HG02610 (cell line): ENCODE measurements at regions not wholly inside any gene's neighbourhood (a gene's known extent, or its start where the extent isn't known, plus 50 kb on each side); places are given as distances from the start of the nearest gene placed in this dataset.
"Not testable (repeated sequence)": the region's sequence is repeated elsewhere in the genome, so short reads cannot be mapped to it uniquely, and the experiment has no call there.

Experiments
- ATAC-seq: cut with Tn5 transposase; IDR thresholded peaks from one replicate; pipeline ENCODE4 v1.9.1; 2021; ENCODE audit warnings: mild to moderate bottlenecking, moderate library complexity; ENCODE audit not compliant: unreplicated experiment

DNA sequence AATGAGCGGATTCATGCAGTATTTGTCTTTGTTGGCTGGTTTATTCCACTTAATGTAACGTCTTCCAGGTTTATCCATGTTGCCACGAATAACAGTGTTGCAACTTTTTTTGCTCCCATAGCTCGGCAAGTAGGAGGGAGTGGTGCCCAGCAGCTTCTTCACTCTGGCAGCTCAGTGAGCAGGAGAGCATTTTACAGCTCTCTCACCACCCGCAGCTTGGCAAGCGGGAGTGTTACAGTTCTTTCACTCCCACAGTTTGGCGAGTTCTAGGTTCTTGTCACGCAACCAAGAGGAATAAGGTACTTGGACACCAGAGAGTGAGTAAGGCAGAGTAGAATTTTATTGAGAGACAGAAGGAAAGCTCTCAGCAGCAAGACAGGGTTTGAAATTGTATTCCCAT lies 935.2 kb downstream of the TBL1XR1 start:
- no peak for ATAC-seq

DNA sequence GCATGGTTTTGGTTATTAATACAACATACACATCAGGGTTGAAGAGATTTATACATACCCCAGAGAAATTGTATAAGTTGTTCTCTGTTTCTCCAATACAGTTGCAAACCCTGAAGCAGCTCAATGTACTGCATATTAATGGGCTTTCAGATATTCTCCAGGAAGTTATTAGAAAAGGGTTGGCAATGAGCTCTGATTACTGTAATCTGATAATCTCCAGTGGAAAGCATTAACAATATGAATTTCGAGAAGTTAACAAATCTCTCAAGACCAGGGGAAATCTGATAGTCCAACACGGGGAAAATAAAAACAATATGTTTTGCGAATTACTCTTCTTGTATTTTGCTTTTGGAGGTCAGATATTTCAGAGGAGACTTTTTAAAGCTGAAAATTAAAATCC lies 950.1 kb downstream of the TBL1XR1 start:
- ATAC-seq: no peak

DNA sequence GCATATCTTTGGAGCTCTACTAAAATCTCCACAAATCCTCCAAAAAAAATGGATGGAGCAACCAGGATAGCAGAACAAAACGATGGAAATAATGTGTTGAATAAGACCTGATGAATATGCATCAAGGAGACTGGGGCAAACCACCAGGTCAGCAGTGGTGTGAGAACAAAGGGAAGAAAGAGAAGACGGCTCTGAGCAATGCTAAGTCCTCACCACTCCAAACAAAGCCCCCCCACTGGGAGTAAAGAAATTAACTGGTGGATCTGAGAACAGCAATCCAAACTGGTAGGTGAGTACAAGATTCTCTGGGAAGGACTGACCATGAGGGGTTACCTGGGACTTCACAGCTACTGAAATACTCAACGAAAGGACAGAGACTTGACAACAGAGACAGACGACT lies 977.3 kb downstream of the TBL1XR1 start:
- ATAC-seq: no peak

DNA sequence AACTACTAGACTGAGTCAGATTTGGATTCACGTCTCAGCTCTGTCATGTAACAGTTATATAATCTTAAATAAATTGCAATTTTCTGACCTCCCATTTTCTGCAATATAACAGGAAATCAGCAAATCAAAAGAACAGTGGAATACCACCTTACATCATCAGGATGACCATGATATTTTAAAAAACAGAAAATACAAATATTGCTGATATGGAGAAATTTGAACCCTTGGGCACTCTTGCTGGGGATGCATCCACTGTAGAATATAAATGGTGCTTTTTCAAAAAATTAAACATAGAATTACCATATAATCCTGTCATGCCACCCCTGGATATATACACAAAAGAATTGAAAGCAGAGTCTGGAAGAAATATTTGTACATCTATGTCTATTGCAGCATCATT lies 982.5 kb downstream of the TBL1XR1 start:
- ATAC-seq: no peak

DNA sequence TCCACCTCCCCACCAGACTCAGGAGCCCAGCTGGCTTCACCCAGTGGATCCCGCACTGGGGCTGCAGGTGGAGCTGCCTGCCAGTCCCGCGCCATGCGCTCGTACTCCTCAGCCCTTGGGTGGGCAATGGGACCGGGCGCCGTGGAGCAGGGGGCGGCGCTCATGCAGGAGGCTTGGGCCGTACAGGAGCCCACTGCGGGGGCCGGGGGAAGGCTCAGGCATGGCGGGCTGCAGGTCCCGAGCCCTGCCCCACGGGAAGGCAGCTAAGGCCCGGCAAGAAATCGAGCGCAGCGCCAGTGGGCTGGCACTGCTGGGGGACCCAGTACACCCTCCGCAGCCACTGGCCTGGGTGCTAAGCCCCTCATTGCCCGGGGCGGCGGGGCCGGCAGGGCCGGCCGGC lies 984.0 kb downstream of the TBL1XR1 start:
- not testable (repeated sequence) for ATAC-seq

DNA sequence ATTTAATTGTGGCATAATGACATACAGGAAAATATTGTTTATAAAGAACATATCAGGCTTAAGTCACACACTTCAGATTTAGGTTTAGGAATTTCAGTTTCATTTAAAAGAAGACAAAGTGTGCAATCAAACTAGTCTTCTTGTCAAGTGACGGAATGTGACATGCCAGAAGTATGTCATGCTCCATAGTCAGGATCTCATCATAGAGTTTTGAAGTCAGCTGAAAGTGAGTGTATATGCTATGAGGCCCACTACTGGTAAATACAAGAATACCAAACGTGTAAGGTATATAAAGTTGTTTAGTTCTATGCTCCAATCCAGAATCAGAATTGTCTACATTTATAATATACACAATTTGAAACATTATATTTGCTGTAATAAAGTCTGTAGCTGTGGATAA lies 988.4 kb downstream of the TBL1XR1 start:
- no peak for ATAC-seq

DNA sequence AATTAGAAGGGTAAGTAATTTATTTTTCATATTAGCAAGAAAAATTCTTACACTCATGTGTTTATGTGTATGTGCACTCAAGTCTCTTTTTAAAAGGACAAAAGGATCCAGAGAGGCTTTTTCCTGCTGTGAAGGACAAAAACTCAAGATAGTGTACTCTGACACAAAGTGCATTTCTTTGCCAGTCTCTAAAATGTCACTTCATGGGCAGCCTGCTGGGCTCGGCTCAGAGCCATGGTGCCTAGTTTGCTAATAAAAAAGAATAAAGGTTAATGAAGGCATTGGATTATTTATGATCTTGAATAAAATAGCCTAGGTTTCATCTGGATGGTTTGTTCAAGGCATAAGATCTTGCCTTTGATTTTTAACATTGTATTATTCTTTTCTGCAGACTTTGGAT lies 989.0 kb downstream of the TBL1XR1 start:
- ATAC-seq: no peak

DNA sequence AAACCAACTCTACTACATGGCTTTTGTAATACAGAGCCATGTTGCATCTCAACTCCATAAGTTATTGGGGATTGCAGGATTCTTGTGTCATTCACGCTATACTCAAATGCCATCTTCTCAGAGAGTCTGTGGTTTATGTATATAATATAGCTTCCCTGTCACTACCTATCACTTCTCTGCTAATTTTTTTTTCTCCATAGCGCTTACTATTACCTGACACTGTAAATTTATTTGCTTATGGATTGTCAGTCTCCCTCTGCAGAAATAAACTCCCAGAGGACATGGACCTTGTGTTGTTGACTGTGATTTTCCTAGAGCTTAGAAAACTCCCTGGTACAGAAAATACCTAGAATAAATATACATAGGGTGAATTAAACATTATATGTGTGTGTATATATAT lies 990.5 kb downstream of the TBL1XR1 start:
- no peak for ATAC-seq

DNA sequence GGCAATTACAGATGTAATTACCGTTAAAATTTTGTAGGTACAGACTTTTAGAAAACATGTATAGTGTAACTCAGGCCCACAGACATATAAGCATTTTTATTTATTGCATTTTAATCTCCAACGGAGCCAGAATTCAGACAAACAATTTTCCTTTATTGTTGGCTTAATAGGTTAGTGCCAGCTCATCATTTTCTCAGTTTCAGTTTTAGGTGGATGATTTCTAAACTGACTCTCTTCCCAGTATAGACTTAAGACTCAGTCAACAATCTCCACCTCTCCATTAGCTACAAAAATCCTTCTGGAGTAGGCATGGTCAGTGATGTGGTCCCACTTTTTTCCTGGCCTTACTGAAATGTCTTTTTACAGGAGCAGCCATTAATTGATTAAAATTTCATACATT lies 994.6 kb downstream of the TBL1XR1 start:
- ATAC-seq: no peak

DNA sequence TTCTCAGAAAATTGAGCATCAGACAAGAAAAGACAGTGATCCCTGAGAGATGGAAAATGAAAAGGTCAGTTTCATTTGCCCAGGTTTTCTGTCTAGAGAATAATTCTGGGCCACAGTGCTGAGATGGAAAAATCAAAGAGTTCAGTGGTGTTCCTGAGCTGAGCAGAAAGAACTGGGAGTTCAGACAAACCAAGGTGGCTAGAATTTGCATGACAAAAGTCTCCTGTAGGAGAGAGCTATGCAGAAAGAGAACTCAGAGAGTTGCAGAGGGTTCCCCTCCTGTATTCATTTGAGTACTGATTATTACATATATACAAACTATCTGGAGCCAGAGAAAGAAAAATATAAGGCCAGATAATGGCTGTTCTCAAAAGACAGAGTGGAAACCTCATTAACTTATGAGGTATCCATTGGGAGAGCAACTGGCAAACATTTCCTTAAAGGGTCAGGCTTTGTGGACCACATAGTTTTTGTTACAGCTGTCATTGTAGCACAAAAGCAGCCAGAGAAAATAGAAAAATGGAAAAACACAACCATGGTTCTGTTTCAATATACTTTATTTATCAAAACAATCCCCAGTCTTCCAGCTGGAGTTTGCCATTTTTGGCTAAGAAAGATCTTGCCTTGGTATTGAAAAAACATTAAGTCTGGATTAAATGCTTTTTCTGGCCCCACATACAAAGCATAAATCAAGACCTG lies 1004.1 kb downstream of the TBL1XR1 start:
- ATAC-seq: no peak

DNA sequence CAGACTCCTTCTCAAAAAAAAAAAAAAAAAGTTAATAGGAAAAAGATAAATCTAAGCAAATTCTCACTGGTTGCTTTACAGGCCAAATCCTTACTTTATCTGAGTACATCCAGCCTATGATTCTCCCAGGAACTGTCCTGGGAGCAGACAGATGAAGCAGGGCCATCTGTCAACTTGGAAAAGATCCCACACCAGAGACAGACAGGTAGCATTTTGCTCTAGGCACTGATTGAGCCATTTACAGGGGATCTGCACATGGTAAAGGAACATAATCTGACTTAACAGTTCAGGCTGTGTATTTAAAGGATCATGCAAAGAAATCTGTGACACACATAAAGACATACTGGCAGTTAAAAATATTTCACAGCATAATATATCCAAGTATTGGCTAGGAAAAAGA lies 1006.5 kb downstream of the TBL1XR1 start:
- ATAC-seq: no peak

DNA sequence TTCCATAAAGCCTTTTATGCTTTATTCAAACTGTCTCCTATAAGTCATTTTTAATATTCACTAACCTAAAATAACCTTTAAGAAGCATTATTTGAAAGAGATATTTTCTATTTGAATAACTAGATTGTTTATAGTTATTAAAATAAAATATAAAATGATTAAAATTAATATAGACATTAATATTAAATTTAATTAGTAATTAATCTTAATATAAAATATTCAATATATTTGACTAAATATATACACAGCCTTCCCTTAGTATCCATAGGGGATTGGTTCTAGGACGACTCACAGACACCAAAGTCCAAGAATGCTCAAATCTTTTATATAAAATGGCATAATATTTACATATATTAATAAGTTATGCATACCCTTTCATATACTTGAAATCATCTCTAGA lies 1014.1 kb downstream of the TBL1XR1 start:
- no peak for ATAC-seq

DNA sequence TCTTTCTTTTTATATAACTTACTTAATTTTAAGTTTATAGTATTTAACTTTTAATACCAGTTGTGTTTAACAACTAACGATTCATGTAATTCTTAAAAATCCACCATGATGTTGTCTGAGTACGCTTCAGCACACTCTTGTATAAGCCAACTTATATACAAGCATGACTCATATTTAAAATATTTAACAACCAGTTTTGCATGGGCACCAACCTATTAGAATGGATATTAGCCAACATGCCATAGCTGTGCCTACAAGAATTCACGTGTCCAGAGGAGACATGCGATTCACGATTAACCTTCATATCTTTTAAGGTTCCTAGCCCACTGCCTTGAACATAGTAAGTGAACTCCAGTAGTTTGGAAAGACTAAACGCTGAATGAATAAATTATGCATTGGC lies 1023.2 kb downstream of the TBL1XR1 start:
- ATAC-seq: no peak

DNA sequence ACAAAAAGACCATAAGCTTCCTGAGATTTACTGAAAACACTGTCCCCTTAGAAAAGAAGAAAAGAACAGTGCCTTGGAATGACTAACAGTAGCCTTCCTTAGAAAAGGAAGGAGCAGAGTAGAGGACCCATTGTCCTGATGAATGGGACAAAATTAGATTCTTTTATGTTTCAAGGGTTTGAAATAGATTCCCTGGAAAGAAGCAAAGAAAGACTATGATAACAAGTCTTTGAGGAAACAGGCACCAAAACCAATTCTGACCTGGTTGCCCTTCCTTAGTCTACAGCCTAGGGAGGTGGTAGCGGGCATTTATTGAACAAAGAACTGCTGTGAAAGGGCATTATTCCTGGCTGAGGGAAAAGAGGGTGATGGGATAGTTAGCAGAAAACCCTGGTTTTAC lies 1024.8 kb downstream of the TBL1XR1 start:
- no peak for ATAC-seq

DNA sequence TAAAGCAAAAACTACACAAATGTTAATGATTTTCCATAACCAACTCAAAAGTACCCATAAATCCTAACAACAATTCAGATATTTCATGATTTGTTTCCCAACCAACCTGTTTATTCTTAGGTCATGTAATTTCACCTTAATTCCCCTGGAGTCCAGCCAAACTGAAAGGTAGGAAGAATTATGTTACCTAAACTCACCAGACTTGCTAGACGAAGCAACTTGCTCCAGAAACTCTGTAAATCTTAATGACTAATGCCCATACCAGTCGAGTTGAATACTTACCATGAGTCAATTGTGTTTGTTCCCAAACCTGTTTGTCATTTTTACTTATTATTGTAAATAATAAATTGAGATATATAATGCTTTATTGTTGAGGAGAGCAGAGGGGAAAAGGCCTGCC lies 1030.0 kb downstream of the TBL1XR1 start:
- no peak for ATAC-seq

DNA sequence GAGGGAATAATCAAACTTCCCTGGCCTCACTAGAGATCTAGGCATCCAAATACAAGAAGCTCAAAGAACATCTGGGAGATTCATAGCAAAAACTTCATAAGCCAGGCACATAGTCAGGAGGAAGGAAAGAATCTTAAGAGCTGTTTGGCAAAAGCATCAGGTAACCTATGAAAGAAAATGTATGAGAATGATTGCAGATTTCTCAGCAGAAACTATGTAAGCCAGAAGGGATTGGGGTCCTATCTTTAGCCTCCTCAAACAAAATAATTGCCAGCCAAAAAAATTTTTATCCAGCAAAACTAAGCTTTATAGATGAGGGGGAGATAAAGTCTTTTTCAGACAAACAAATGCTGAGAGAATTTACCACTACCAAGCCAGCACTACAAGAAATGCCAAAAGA lies 1036.3 kb downstream of the TBL1XR1 start:
- ATAC-seq: no peak

DNA sequence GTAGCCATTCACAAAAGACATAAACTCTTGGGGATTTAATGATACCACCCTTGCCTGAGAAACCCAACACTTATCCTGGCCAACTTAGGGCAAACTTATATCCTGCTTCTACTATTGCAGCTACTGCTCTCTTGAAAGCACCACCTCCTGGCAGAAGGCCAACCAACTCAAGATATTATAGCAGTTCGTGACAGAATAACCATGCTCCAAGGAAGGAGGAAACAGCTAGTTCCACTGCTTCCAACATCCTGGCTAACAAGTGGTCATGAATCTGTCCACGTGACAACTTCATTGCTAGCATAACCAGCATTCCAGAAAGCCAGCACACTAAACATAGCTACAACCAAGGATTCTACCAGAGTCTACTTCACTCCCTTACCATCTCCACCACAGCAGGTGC lies 1037.5 kb downstream of the TBL1XR1 start:
- ATAC-seq: no peak

DNA sequence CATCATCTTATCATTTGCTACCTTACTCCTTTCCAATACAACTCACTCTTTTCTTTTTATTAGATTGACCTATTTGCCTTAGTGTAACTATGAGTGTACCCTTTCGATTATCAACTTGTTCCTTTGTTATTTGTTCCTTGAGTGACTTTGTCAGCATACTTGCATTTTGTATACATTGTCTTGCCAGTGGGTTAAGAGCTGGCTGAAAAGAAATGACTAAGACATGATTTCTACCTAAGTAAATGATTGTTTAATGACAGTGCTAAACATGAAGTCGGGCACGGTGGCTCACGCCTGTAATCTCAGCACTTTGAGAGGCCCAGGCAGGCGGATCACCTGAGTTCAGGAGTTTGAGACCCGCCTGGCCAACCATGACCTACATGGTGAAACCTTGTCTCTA lies 1042.3 kb downstream of the TBL1XR1 start:
- ATAC-seq: no peak

DNA sequence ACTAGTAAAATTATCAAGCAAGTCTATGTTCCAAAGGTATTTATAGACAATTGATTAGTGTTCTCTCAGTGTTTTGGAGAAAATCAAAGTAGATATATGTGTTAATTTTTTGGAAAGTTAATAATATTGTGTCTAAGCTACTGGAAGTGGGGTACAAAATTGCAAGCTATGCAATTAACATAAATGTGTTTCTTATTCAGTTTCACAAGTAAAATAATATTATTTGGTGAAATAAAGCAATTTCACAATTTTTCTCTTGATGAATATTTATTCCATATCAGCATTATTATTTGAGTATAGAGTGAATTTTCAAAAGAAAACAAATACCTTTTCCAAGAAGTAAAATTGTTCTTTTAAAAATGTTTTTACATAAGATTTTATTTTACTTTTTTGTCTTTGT lies 1047.7 kb downstream of the TBL1XR1 start:
- ATAC-seq: no peak

DNA sequence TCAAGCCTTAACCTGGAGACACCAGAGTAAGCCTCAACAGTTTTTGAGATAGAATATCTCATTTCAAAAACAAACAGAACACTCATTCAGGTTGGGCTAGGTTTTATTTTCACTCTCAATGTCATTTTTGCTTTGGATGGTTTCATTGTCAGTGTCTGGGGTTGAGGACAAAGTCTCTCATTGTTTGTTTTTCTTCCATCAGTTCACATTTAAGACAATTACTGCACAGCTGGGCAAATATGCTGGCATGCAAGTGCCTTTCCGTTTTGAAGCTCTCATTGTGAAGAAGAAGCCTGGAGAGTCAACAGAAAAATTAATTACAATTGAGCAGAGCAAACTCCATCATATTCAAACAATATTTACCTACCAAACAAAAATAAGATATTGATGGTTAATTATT lies 1050.0 kb downstream of the TBL1XR1 start:
- ATAC-seq: no peak

DNA sequence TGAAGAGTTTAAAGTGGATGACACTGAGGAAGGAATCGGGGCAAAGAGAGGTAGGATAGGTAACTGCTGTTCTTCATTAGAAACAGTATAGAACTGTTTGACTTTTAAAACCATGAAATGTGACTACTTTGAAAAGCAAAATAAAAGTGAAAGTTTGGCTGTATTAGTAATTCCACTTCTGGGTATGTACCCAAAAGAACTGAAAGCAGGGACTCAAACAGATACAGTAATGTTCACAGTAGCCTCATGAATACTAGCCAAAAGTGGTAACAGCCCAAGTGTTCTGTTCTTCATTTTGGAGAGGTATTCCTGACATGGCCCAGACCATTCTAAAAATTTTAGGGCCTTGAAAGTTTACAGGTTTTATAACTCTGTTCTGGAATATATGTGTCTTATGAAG lies 1055.4 kb downstream of the TBL1XR1 start:
- ATAC-seq: no peak

DNA sequence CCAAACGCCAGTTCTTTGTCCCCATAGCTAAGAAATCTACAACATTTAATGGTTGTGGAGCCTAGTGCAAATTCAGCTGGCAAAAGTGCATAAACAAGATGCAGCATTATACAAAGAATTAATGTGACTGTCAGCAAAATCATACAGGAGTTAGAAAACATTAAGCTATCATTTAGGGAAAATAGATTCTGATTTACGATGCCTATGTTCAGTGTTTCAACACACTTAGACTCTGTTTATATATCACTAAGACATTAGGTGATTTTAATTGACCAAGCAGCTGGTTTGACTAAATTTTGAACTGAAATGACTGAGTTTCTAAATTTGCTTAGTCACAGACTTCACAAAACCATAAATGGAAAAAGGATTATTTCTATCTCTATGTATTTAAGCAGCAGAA lies 1076.8 kb downstream of the TBL1XR1 start:
- ATAC-seq: no peak

DNA sequence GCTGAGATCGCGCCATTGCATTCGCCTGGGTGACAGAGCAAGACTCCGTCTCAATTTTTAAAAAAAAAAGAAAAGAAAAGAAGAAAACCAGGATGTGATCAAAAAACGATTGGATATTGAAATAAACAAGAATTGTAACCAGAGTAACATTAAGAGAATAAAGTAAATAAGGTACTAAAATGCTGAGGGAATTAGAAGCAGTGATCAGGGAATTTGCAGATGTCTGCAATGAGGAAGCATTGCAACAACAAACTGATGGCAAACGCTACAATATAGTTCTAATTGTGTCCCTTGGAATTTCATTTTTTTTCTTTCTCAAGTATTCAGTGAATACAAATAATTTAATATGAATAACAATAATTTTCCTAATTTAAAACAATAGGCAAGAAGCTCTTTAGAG lies 1077.5 kb downstream of the TBL1XR1 start:
- ATAC-seq: no peak

DNA sequence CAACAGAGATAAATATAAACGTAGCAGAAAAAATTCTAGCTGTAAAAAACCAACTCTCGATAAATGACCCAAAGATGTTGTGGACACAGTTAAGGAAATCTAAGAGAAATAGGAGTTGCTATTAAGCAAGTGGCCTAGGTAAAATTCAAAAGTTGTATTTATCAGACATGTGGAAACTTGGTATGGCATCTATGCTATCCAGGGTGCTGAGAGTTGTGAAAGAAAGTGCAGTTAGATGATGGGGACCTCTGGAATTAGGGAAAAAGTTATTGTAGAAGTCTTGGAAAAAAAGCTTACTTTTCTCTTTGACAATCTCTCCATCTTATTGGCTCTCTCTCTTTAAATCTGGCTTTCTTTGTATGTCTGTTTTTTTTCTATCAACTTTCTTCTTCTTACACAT lies 1090.9 kb downstream of the TBL1XR1 start:
- ATAC-seq: no peak
